ENCODE measurements at regions not wholly inside any gene's neighbourhood (a gene's known extent, or its start where the extent isn't known, plus 50 kb on each side); places are given as distances from the start of the nearest gene placed in this dataset.
"Not testable (repeated sequence)": the region's sequence is repeated elsewhere in the genome, so short reads cannot be mapped to it uniquely, and the experiment has no call there.

- no peaks in the 10 kb centered on the region for H3K36me3 ChIP-seq (ENCODE audit: control insufficient read depth, insufficient read depth, low read length)
- no peak overlapping the region for H3K27ac ChIP-seq (ENCODE audit: low read depth, low read length)
- H3K4me3 ChIP-seq (ENCODE audit: low read depth, low read length), result no peak overlapping the region
- no peaks in the 10 kb centered on the region for H3K4me1 ChIP-seq (ENCODE audit: control insufficient read depth, insufficient read depth, low read length)
- no peak for DNase-seq (ENCODE audit: low read depth in 4 of 6, low spot score in 6 of 6)
- H3K27me3 ChIP-seq (ENCODE audit: control insufficient read depth, insufficient read depth, low read length), result no peaks in the 10 kb centered on the region
- 97% methylated on average over 8 of the region's 8 CpGs for WGBS (ENCODE audit: insufficient coverage)
- H3K9me3 ChIP-seq (ENCODE audit: control insufficient read depth, insufficient read depth, low read length), result no peaks in the 10 kb centered on the region
Measured at GRCh38 chr6:141394125-141394536, 738.6 kb upstream of the GJE1 start.

- WGBS (ENCODE audit: insufficient coverage), result 100% methylated on average over 6 of the region's 10 CpGs
Measured at GRCh38 chr6:141393405-141394124, 739.2 kb upstream of the GJE1 start.

DNA sequence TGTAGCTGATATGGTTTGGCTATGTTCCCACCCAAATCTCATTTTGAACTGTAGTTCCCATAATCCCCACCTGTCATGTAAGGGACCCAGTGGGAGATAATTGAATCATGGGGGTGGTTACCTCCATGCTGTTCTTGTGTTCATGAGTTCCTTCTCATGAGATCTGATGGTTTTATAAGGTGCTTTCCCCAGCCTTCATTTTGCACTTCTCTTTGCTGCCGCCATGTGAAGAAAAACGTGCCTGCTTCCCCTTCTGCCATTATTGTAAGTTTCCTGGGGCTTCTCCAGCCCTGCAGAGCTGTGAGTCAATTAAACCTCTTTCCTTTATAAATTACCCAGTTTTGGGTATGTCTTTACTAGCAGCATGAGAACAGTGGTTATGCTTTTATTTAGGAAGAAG, 741.6 kb upstream of the GJE1 start:
- not testable (repeated sequence) for H3K4me1 ChIP-seq (ENCODE audit: control insufficient read depth, insufficient read depth, low read length); H3K9me3 ChIP-seq (ENCODE audit: control insufficient read depth, insufficient read depth, low read length); H3K27me3 ChIP-seq (ENCODE audit: control insufficient read depth, insufficient read depth, low read length); H3K27ac ChIP-seq (ENCODE audit: low read depth, low read length); H3K4me3 ChIP-seq (ENCODE audit: low read depth, low read length); H3K36me3 ChIP-seq (ENCODE audit: control insufficient read depth, insufficient read depth, low read length)
- DNase-seq (ENCODE audit: low read depth in 4 of 6, low spot score in 6 of 6), result peak in 1 of 6 donors; percentile 34
- WGBS (ENCODE audit: insufficient coverage), result 82% methylated on average over 2 of the region's 2 CpGs

More at GRCh38 chr6:141393405-141394124, 739.2 kb upstream of the GJE1 start:
- H3K9me3 ChIP-seq (ENCODE audit: control insufficient read depth, insufficient read depth, low read length), result no peaks in the 10 kb centered on the region
- H3K27ac ChIP-seq (ENCODE audit: low read depth, low read length), result no peak overlapping the region
- no peaks in the 10 kb centered on the region for H3K36me3 ChIP-seq (ENCODE audit: control insufficient read depth, insufficient read depth, low read length)
- H3K4me1 ChIP-seq (ENCODE audit: control insufficient read depth, insufficient read depth, low read length), result no peaks in the 10 kb centered on the region
- DNase-seq (ENCODE audit: low read depth in 4 of 6, low spot score in 6 of 6), result no peak
- H3K4me3 ChIP-seq (ENCODE audit: low read depth, low read length), result no peak overlapping the region
- H3K27me3 ChIP-seq (ENCODE audit: control insufficient read depth, insufficient read depth, low read length), result no peaks in the 10 kb centered on the region

DNA sequence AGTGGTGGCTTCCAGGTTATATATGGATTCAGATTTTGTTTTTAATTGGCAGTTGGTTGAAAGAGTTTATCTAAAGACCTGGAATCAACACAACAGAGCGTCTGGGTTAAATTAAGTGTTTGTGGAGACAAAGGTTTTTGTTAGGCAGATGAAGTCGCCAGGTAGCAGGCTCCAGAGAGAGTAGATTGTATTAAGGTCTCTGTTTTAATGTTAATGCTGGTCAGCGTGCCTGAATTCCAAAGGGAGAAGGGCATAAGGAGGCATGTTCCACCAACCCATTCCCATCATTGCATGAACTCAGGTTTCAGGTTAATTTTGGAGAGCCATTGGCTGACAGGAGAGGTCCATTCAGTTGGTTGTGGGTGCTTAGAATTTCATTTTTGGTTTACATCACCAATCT, 744.1 kb upstream of the GJE1 start:
- H3K9me3 ChIP-seq (ENCODE audit: control insufficient read depth, insufficient read depth, low read length), result no peaks in the 10 kb centered on the region
- H3K4me1 ChIP-seq (ENCODE audit: control insufficient read depth, insufficient read depth, low read length), result no peaks in the 10 kb centered on the region
- H3K27me3 ChIP-seq (ENCODE audit: control insufficient read depth, insufficient read depth, low read length), result no peaks in the 10 kb centered on the region
- no peak for DNase-seq (ENCODE audit: low read depth in 4 of 6, low spot score in 6 of 6)
- no peak overlapping the region for H3K4me3 ChIP-seq (ENCODE audit: low read depth, low read length)
- H3K27ac ChIP-seq (ENCODE audit: low read depth, low read length), result no peak overlapping the region
- no peaks in the 10 kb centered on the region for H3K36me3 ChIP-seq (ENCODE audit: control insufficient read depth, insufficient read depth, low read length)
- WGBS (ENCODE audit: insufficient coverage), result 92% methylated on average over 2 of the region's 3 CpGs

DNA sequence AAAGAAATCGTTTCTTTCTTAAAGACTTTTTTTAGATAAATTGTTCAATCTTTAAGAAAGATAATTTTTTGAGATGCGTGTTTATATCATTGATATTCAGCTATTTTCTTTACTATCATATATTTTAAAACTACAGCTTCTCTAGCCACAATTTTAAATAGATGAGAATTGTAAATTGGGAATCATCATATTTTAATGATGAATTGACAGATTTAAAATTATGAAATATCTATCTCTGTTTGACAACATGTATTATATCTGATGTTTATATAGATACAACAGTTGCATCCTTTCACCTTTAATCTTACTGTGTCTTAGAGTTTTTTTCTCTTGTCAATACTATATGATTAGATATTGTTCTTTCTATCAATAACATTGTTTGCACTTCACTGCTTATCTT, 762.3 kb upstream of the GJE1 start:
- Histone ChIP-seq H3K27ac (ENCODE audit: low read depth, low read length) (no peak overlapping the region), H3K4me1 (ENCODE audit: control insufficient read depth, insufficient read depth, low read length) (no peaks in the 10 kb centered on the region), H3K9me3 (ENCODE audit: control insufficient read depth, insufficient read depth, low read length) (peaks cover 2% of the 10 kb centered on the region), H3K36me3 (ENCODE audit: control insufficient read depth, insufficient read depth, low read length) (no peaks in the 10 kb centered on the region), H3K27me3 (ENCODE audit: control insufficient read depth, insufficient read depth, low read length) (no peaks in the 10 kb centered on the region), H3K4me3 (ENCODE audit: low read depth, low read length) (no peak overlapping the region)
- WGBS (ENCODE audit: insufficient coverage), result no CpG with 5 or more reads among the region's 2 CpGs
- DNase-seq (ENCODE audit: low read depth in 4 of 6, low spot score in 6 of 6), result no peak

- not testable (repeated sequence) for H3K36me3 ChIP-seq (ENCODE audit: control insufficient read depth, insufficient read depth, low read length); H3K27me3 ChIP-seq (ENCODE audit: control insufficient read depth, insufficient read depth, low read length); DNase-seq (ENCODE audit: low read depth in 4 of 6, low spot score in 6 of 6); H3K9me3 ChIP-seq (ENCODE audit: control insufficient read depth, insufficient read depth, low read length); H3K27ac ChIP-seq (ENCODE audit: low read depth, low read length); H3K4me1 ChIP-seq (ENCODE audit: control insufficient read depth, insufficient read depth, low read length); H3K4me3 ChIP-seq (ENCODE audit: low read depth, low read length)
- WGBS (ENCODE audit: insufficient coverage), result no CpG with 5 or more reads among the region's 1 CpG
Measured at GRCh38 chr6:141366796-141367195, 765.9 kb upstream of the GJE1 start.

DNA sequence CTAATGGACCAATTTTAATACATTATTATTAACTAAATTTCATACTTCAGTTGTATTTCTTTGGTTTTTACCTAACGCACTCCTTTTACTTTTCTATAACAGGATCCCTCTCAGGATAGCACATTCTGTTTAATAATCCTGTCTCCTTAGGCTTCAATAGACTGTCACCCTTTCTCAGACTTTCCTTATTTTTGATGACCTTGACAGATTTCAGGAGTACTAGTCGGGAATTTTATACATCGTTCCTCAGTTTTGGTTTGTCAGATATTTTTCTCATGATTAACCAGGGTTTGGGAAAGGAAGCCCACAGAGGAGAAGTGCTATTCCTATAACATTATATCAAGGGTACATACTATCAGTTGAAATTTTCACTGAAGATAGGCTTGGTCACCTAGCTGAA, 768.0 kb upstream of the GJE1 start:
- no peak for DNase-seq (ENCODE audit: low read depth in 4 of 6, low spot score in 6 of 6)
- Histone ChIP-seq H3K27ac (ENCODE audit: low read depth, low read length) (no peak overlapping the region), H3K9me3 (ENCODE audit: control insufficient read depth, insufficient read depth, low read length) (peaks cover 2% of the 10 kb centered on the region), H3K4me1 (ENCODE audit: control insufficient read depth, insufficient read depth, low read length) (no peaks in the 10 kb centered on the region), H3K27me3 (ENCODE audit: control insufficient read depth, insufficient read depth, low read length) (no peaks in the 10 kb centered on the region), H3K36me3 (ENCODE audit: control insufficient read depth, insufficient read depth, low read length) (no peaks in the 10 kb centered on the region), H3K4me3 (ENCODE audit: low read depth, low read length) (no peak overlapping the region)
- 100% methylated on average over 1 of the region's 3 CpGs for WGBS (ENCODE audit: insufficient coverage)

DNA sequence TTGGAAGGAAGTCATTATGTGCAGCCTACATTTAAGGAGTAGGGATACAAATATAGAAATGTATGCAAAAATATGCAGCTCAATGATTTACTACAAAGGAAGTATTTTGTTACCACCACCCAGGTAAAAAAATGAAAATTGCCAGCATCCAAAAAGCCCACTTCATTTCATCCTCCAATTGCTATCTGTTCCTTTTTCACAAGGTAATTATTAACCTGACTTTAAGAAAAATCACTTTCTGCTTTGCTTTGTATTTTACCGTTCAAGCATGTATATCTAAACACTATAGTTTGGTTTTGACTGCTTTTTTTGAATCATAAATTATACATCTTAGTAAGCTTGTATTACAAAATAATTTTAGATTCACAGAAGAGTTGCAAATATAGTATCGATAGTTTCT, 768.5 kb upstream of the GJE1 start:
- DNase-seq (ENCODE audit: low read depth in 4 of 6, low spot score in 6 of 6), result no peak
- H3K4me1 ChIP-seq (ENCODE audit: control insufficient read depth, insufficient read depth, low read length), result no peaks in the 10 kb centered on the region
- no peak overlapping the region for H3K4me3 ChIP-seq (ENCODE audit: low read depth, low read length)
- H3K27me3 ChIP-seq (ENCODE audit: control insufficient read depth, insufficient read depth, low read length), result no peaks in the 10 kb centered on the region
- WGBS (ENCODE audit: insufficient coverage), result no CpG with 5 or more reads among the region's 2 CpGs
- no peak overlapping the region for H3K27ac ChIP-seq (ENCODE audit: low read depth, low read length)
- peaks cover 2% of the 10 kb centered on the region for H3K9me3 ChIP-seq (ENCODE audit: control insufficient read depth, insufficient read depth, low read length)
- H3K36me3 ChIP-seq (ENCODE audit: control insufficient read depth, insufficient read depth, low read length), result no peaks in the 10 kb centered on the region

DNA sequence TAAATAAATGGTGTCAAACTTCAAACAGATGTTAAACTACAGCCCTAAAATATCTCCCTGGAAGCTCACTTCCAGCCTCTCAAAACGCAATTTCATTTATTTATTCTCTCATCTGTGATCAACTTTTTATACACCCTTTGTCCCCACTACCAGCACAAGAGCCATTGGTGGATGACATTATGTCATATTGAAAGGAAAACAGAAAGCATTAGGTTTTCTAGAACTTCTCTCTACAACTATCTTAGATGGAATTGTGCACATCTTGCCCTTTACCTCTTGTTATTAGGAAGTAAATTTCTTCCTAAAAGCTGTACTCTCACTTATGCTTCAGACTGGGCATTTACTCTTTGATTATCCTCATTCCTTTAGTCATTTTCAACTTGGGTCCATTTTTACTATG, 771.2 kb upstream of the GJE1 start:
- H3K9me3 ChIP-seq (ENCODE audit: control insufficient read depth, insufficient read depth, low read length), result no peaks in the 10 kb centered on the region
- no peaks in the 10 kb centered on the region for H3K36me3 ChIP-seq (ENCODE audit: control insufficient read depth, insufficient read depth, low read length)
- H3K4me3 ChIP-seq (ENCODE audit: low read depth, low read length), result no peak overlapping the region
- no CpG with 5 or more reads among the region's 1 CpG for WGBS (ENCODE audit: insufficient coverage)
- H3K27me3 ChIP-seq (ENCODE audit: control insufficient read depth, insufficient read depth, low read length), result no peaks in the 10 kb centered on the region
- no peak for DNase-seq (ENCODE audit: low read depth in 4 of 6, low spot score in 6 of 6)
- no peaks in the 10 kb centered on the region for H3K4me1 ChIP-seq (ENCODE audit: control insufficient read depth, insufficient read depth, low read length)
- H3K27ac ChIP-seq (ENCODE audit: low read depth, low read length), result no peak overlapping the region

- Histone ChIP-seq H3K4me1 (ENCODE audit: control insufficient read depth, insufficient read depth, low read length) (no peaks in the 10 kb centered on the region), H3K4me3 (ENCODE audit: low read depth, low read length) (no peak overlapping the region), H3K27me3 (ENCODE audit: control insufficient read depth, insufficient read depth, low read length) (no peaks in the 10 kb centered on the region), H3K36me3 (ENCODE audit: control insufficient read depth, insufficient read depth, low read length) (no peaks in the 10 kb centered on the region), H3K9me3 (ENCODE audit: control insufficient read depth, insufficient read depth, low read length) (no peaks in the 10 kb centered on the region), H3K27ac (ENCODE audit: low read depth, low read length) (no peak overlapping the region)
- 28% methylated on average over 3 of the region's 5 CpGs for WGBS (ENCODE audit: insufficient coverage)
- peak in 5 of 6 donors; percentile 5 to 86 (median 26) for DNase-seq (ENCODE audit: low read depth in 4 of 6, low spot score in 6 of 6)
Measured at GRCh38 chr6:141359953-141360352, 772.8 kb upstream of the GJE1 start.
